ENCODE measurements at regions not wholly inside any gene's neighbourhood (a gene's known extent, or its start where the extent isn't known, plus 50 kb on each side); places are given as distances from the start of the nearest gene placed in this dataset.

- TF ChIP-seq EZH2 (IDR thresholded peaks at IDR 0.05; ENCODE audit: low read depth) (no peak), CTCF (conservative IDR thresholded peaks at IDR 0.05) (no peak)
Observed at GRCh38 chr2:236636261-236636660, 66.6 kb downstream of the ACKR3 start.
